Stomach (tissue), 4 donors: ENCODE measurements at regions not wholly inside any gene's neighbourhood (a gene's known extent, or its start where the extent isn't known, plus 50 kb on each side); places are given as distances from the start of the nearest gene placed in this dataset.

ENCODE experiments used
- CTCF ChIP-seq, 7 experiments: fragments of 450-650 bp in 4 of 7; fragments of 200-600 bp in 3 of 7; sonication (generic) in 3 of 7; IDR thresholded peaks; one replicate each; pipeline ENCODE4 v1.5.1; 2016 to 2019; ENCODE audit warnings: antibody characterized with exemption in 7 of 7, control low read depth in 2 of 7, mild to moderate bottlenecking in 1 of 7
- POLR2A ChIP-seq, 4 donors: fragments of 450-650 bp; IDR thresholded peaks; one replicate each; pipeline ENCODE4 v1.6.1; 2016; ENCODE audit warnings: antibody characterized with exemption in 4 of 4, control low read depth in 2 of 4, mild to moderate bottlenecking in 1 of 4, moderate library complexity in 1 of 4
- POLR2AphosphoS5 ChIP-seq, 3 donors: sonication (generic); formaldehyde crosslinking; IDR thresholded peaks; one replicate each; pipeline ENCODE4 v1.6.1; 2016; ENCODE audit warnings: antibody characterized with exemption in 3 of 3

- TF ChIP-seq POLR2A (IDR thresholded peaks at IDR 0.05) (no peak), POLR2AphosphoS5 (IDR thresholded peaks at IDR 0.05) (no peak), CTCF (IDR thresholded peaks at IDR 0.05) (no peak)
These were observed 115.0 kb downstream of the MEX3B start for GRCh38 chr15:81930582-81931369.
